CD4-positive, alpha-beta T cell treated with Interleukin-4 for 1 hour (primary cell): ENCODE measurements at regions not wholly inside any gene's neighbourhood (a gene's known extent, or its start where the extent isn't known, plus 50 kb on each side); places are given as distances from the start of the nearest gene placed in this dataset.
A peak's percentile ranks its signal among the peaks of the same experiment; 100 is the strongest.
"Not testable (repeated sequence)": the region's sequence is repeated elsewhere in the genome, so short reads cannot be mapped to it uniquely, and the experiment has no call there.

Source experiments
- DNase-seq, 2 donors: peaks; one replicate each; pipeline ENCODE4 v3.0.0-alpha.2; 2020 to 2022

DNA sequence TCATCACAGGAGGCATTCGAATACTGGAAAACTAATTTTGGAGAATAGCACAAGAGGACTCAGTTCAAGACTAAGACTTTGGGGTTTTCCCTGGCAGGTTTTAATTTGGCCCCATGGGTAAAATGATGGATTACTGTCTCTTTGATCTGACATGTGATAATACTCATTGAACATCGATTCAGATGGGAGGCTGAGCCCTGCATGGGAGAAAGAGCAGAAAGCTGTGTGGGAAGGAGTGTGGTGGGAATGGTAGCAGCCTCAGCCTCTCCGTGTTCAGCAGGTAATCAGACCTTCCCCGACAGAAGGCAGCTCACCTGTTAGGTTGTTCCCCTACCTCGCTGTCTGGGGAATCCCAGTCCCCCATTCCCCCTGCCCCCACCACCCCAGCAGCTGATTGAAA, 124.7 kb upstream of the TNRC6C start:
- DNase-seq = no peak

DNA sequence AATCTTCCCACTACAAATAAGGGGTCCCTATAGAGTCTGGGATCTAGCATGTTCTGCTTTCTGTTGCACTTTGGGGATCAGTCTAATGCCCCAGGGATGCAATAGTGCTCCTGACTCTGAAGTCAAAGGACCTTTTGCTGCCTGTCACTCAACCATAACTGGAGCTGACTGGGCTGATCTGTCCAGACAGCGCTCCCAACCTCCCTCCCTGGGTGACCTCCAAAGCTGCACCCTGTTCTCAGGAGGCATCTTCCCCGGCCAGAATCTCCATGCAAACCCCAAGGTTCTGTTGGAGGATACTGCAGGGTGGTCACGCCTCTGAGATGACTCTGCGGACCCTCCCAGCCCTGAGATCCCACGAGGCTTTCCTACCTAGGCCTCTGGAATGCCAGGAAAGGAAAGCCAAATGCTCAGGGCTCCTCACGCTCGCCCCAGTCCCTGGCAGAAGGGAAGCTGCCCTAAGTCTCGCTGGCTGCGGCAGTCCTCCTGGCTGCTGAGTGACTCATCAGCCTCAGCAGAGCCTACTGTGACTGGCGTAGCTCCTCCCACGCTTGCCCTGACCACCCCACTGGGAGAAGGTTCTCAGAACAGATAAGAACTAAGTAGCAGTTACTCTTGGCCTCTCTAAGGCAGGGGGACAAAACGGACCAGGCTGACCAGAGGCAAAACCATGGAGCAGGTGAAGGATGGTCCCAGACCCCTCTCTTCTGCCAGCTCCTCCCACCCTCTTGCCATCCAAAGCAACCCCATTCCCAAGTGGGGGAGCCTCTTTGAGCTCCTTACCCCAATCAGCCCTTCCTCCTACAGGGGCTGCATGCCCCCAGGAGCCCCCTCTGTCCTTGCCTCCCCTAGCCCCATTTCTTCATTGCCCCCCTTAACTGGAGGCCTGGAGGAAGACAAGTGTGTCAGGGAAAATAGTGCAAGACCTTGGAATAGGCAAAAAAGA, 124.1 kb upstream of the TNRC6C start:
- DNase-seq = peak; percentile 52 to 68

DNA sequence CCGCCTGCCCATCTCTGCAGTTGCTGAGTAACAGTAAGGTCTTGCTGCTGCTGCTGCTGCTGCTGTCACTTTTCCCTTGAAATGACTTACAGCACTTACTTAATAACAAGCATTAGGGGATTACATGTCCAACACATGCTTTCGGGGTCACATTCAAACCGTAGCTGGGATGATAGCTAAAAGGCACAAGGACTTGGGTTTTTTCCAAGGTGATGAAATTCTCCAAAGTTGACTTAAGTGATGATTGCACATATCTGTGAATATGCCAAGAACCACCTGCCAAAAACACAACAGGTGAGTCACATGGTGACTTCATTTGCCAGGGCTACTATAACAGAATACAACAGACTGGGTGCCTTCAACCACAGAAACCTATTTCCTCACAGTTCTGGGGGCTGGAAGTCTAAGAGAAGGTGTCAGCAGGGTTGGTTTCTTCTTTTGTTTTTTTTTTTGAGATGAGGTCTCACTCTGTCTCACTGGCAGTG, 121.9 kb upstream of the TNRC6C start:
- peak; percentile 29 to 34 for DNase-seq

DNA sequence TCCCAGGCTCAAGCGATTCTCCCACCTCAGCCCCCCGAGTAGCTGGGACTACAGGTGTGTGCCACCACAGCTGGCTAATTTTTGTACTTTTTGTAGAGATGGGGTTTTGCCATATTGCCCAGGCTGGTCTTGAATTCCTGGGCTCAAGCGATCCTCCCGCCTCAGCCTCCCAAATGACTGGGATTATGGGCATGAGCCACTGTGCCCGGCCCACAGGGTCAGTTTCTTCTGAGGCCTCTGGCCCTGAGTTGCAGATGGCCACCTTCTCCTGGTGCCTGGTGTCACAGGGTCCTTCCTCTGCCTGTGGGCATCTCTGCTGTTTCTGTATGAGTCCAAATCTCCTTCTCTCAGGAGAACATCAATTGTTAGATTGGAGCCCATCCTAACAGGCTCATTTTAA, 121.4 kb upstream of the TNRC6C start:
- DNase-seq = not testable (repeated sequence)

DNA sequence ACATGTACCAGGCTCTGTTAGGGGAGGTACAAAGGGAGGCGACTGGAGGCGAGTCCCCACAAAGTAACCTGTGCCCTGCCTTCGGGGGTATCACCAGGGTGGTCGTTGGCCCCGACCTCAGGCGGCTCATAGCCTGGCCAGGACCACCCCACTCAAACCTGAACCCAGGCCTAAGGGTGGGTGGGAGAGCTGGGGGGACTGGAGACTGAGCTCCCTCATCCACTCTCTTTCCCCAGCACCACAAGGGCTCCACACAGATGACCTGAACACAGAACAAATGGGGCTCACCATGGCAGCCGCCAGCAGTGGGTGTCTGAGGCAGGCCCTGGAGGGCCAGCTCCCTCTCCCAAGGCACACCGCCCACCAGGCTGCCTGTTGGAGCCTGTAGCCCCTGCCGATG, 120.6 kb upstream of the TNRC6C start:
- no peak for DNase-seq

DNA sequence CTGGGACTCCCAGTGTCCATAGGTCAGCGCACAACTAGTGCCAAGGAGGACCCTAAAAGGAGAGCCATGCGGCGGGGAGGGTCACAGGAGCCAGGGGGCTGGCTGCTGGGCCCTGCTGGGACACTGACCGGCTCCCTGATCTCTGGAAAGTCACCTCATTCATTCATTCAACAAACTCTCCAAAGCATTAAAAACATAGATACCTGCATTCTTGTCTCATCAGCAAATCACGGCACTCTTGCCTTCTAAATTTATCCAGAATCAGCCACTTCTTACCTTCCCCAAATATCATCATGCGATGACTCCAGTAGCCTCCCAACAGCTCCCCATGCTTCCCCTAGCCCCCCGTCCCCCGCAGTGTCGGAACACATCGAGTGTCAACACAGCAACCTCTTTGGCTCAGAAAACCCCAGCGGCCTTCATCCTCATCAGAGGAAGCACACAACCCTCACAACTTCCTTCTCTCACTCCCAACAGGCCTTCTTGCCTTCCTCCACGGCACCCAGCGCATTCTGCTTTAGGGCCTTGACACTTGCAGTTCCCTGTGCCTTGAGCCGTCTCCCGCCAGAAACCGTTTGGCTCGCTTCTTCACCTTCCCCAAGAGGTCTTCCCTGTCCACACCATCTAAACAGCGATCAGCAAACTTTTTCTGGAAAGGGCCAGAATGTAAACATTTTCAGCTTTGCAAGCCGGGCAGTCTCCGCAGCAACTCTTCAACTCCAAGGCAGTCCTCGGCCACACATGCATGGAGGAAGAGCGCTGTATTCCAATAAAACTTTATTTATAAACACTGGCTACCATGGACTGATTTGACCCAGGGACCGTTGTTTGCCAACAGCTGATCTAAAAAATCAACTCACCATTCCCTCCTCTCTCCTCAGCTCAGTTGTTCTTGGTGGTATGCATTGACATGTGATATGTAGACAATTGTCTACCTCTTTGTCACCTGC, 119.5 kb upstream of the TNRC6C start:
- DNase-seq = no peak

DNA sequence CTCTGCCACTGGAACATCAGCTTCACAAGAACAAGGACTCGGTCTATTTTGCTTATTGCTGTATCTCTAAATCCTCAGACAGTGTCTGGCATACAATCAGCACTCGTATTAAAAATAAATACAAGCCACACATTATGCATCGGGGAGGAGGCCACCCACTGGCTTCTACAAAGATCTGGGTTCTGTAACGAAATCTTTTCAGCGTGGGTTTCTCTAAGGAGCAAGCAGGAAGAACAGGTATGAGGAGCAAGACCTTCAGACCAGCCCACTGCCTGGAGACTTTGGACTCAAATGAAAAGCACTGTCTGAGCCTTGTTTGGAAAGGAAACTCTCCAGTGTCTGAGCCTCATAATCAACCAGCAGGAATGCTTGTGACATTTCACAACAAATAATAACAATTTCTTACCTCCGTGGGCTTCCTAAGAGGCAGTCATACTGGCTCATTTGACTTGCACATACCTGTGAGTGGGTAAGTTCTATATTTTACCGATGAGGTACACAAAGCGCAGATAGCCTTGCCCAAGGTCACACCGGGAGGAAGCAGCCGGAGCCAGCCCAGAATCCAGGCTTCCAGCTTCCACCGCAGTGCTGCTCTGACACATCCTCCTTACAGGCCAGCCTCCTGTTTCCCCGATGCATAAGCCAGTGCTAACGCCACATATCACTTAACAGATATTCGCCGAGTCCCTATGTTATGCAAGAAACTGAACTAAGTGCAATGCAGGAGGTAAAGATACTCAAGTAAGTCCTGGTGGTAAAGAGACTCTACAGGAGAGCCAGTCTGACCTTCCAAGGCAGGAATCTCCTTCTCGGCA, 118.6 kb upstream of the TNRC6C start:
- DNase-seq = no peak

DNA sequence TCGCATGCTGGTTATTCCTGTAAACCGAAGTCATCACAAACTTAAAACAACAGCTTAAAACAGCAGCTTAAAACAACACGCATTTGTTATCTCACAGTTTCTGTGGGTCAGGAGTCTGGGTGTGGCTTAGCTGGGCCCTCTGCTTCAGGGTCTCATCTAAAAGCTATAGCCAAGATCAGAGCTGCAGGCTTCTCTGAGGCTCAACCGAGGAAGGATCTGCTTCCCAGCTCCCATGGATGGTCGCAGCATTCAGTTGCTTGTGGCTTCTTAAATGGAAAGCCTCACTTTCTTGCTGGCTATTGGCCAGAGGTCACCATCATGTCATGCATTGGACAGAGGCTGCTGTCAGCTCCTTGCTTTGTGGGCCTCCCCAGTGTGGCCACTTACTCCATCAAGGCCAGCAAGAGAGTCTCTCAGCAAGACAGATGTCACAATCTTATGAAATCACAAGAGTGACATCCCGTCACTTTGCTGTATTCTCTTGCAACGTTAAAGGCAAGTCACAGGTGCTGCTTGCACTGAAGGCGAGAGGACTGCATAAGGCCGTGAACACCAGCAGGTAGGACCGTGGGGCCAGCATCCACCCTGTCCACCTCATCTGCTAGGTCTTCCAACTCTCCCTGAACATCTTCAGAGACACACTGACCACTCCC, 117.9 kb upstream of the TNRC6C start:
- no peak for DNase-seq

DNA sequence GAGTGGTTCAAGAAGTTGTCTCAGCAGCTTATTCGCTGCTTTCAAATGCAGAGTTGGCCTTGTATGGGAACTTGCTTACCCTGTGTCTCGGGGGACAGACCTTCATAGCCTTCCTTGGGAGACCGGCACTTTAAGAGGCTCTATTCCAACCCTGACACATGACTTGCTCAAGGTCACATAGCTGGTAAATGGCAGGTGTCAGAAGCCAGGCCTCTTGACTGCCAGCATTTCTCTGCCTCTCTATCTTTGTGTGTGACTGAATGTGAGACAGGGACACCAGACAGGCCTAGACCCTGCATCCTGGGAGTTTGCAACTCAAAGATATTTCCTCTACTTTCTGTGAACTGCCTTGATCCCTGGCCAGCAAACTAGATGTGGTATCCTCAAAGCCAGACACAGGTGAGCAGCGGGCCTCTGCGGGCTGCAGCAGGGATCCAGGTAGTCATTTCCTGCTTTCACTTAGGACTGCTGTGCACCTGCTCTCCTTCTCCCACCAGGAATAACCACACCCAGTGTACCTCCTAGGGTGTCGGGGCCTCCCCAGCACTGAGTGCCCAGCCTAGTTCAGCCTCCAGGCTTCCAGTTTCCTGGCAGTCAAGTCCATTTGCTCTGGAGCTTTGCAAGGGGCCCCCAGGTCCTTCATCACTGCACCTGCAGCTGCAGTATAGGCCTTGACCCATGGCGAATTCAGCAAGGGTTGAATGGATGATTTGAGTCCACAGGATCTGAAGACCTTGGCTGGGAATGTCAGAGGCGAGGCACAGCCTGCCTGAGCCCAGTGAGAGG, 116.6 kb upstream of the TNRC6C start:
- no peak for DNase-seq

DNA sequence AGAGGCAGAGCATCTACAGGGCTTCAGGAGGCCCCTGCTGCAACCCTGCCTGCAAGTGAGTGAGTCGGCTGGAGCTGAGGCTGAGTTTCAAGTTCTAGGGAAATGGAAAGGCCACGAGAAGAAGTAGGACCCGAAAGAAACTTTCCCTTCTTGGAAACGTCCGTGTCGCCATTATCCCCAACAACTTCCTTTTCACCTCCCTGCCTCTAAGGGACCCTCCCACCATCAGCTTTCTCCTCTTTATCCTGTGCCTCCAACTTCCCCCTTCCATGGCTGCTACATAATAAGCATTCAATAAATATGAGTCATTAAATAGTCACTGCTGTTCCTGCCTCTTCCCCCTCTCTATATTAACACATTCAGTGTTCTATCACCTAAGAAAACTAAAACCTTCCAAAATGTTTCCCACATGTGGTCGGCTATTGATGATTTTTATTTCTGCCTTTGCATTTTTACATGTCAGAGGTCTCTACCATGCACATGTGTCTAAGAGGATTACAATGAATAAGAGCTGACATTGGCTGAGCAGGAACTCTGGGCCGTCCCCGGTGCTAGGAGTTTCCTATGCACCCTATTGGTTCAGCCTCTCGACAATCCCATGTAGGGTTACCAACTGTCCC, 115.9 kb upstream of the TNRC6C start:
- DNase-seq = peak; percentile 15 to 59

DNA sequence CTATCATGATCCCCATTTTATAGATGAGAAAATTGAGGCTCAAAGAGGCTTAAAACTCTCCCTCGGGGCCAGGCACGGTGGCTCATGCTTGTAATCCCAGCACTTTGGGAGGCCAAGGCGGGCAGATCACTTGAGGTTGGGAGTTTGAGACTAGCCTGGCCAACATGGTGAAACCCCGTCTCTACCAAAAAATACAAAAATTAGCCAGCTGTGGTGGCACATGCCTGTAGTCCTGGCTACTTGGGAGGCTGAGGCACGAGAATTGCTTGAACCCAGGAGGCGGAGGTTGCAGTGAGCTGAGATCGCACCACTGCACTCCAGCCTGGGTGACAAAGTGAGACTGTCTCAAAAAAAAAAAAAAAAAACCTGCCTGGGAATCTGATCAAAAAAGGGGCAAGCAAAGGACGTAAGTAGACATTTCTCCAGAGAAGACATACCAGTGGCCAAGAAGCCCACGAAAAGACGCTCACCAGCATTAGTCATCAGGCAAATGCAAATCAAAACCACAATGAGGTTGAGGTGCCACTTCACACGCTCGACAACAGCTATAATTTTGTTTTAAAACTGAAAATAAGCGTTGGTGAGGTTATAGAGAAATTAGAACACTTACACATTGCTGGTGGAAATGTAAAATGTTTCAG, 115.1 kb upstream of the TNRC6C start:
- DNase-seq = peak; percentile 82 to 84

DNA sequence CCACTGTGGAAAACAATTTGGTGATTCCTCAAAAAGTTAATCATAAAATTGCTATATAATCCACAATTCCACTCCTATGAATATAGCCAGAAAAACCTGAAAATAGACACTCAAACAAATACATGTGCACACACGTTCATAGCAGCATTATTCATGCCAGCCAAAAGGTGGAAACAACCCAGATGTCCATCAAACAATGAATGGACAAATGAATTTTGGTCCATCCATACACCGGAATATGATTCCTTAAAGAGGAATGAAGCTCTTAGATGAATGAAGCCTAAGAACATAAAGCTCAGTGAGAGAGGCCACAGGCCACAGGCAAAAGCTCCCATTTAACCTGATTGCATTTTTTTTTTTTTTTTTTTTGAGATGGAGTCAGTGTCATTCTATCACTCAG, 114.6 kb upstream of the TNRC6C start:
- no peak for DNase-seq

DNA sequence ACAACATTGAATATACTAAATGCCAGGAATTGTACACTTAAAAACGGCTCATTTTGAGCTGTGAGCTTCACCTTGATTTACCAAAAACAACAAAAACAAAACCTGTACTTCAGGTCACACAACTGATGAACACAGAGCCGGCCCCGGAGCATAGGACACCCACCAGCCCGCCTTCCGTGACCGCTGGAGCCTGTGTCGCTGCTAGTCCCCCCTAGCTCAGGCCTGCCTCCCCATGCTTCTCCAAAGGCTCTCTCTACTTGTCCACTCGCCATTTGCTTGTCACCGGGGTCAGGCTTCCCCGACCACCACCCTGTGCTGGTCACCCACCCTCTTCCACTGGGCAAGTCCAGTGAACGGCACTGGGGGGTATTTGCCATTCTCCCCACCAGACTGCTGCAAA, 113.8 kb upstream of the TNRC6C start:
- no peak for DNase-seq

DNA sequence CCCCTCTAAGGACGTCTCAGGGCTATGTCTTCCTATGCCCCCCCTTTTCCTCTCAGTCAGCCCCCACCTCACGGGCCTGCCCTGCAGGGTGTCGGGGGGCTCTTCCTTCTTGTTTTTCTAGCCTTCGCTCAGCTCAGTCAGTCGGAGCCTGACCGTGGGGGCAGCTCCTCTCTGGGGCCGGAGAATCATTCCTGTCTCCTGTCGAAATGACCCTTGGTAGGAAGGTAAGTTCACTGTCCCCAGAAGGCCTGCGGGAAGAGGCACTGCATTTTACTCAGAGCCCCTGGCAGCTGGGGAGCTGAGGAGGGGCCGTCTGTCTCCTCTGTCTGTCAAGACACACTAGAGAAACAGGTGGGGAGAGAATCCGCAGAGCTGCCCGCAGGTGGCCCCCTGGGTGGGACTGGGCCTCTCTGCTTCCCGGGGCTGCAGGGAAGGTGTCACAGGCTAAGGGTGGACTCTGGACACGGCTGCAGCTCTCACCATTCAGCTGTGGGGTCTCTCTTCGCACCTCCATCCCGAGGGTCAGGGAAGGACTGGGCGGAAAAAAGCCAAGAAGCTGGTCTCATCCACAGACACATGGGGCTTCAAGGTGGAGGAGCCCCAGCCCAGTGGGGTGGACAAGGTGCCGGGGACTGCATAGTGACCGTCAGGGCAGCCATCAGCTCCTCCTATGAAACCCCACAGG, 112.8 kb upstream of the TNRC6C start:
- no peak for DNase-seq

DNA sequence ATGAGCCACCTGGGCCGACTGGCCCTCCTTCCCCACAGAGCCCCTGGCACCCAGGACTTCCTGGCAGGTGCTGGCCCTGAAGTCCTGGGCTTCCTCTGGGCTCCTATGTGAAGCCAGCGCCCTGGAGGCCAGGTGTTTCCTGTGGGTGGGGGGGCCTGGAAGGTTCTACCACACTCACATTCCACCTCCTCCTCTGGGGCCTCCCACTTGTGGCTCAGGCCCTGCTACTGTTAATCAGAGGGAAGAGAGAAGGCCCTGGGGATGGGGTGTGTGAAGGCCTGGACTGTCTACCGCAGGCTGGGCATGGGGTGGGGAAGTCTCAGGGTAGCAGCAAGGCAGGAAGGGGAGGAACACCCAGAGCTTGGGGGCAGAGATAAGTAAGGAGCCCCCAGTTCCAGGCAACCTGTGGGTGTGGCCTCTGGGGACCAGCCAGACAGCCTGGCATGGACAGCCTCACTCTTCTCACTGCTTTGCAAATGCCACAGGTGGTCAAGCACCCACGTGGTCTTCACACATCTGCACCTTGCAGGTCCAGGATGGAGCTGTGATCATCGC, 111.9 kb upstream of the TNRC6C start:
- DNase-seq = peak in 1 of 2 donors; percentile 20

DNA sequence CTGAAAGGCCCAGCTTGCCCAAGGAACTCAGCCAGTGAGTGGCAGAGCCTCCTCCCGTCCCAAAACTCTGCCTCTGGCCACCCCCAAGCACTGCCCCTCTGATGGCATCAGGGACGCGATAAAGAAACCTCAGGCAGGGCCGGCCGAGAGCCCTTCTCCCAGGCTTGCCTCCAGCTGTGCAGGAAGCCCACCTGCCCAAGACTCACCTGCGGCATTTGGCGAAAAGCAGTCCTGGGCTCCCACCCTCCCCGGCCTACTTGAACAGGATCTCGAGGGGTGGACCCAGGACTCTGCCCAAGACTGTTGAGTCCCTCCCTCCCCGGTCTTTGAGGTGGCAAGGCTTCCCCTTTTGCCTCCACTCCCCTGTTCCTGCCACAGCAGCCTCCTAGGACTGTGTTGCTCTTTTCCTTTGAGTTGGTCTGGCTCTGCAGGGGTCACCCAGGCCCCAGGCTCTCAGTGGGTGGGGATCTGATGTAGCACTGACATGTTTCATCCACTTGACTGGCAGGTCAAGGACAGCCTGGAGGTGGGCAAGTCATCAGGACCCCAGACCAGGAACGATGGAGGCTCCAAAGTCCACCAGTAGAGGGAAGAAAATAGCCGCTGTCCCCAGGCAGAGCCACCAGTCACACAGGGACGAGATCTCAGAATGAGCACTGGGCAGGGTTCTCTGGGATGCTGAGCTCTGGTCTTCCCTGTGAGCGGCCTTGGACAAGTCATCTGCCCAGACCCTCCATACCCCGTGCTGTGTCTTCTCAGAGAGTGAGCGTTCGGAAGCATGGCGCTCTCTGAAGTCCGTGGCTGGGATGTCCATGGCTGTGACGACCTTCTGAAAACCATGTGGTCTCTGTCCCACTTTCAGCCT, 111.0 kb upstream of the TNRC6C start:
- DNase-seq = no peak

DNA sequence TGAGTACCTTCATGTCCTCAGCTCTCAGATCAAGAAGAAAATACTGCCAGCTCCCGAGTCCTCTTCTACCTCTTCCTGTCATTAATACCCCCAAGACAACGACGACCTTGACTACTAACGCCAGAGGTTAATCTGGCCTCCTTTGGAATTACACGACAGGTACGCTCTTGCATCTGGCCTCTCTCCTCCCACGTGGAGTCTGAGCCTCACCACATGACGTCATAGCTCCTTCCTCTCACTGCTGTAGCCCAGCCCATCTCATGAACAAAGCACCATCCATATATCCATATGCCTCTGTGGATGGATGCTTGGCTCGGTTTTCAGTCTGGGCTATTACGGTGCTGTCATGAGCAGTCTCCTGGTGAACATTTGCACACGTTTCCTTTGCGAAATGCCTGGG, 110.2 kb upstream of the TNRC6C start:
- no peak for DNase-seq

DNA sequence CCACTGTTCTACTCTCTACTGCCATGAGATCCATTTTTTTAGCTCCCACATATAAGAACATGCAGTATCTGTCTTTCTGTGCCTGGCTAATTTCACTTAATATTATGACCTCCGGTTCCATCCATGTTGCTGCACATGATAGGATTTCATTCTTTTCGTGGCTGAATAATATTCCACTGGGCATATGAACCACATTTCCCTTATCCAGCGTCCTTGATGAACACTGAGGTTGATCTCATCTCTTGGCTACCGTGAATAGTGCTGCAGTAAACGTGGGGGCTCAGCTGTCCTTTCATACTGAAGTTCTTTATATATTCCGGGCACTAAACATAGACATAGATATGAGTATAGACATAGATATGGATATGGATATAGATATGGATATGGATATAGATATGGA, 109.3 kb upstream of the TNRC6C start:
- DNase-seq = no peak
